Natural killer cell (primary cell): ENCODE measurements at regions not wholly inside any gene's neighbourhood (a gene's known extent, or its start where the extent isn't known, plus 50 kb on each side); places are given as distances from the start of the nearest gene placed in this dataset.

Source experiments
- ATAC-seq, 3 donors: fragments of 150-1000 bp in 2 of 3; fragments of 200-7000 bp in 1 of 3; cut with Tn5 transposase; 1 replicate in 1 of 3; 2 replicates in 2 of 3; pipeline ENCODE4 v1.10.0; 2021; ENCODE audit warnings: mild to moderate bottlenecking in 2 of 3, moderate library complexity in 2 of 3
- DNase-seq, 2 donors: peaks; one replicate each; pipeline versions ENCODE4 v3.0.0 to v3.0.0-alpha.2; 2013 to 2021; ENCODE audit warnings: mixed read lengths in 1 of 2
- H3K27ac ChIP-seq: one replicate; pipeline ENCODE4 v1.5.1; 2013; ENCODE audit warnings: mild to moderate bottlenecking, low read length
- H3K27me3 ChIP-seq: one replicate; pipeline ENCODE4 v1.6.1; 2013; ENCODE audit warnings: low read length; ENCODE audit not compliant: control insufficient read depth, insufficient read depth
- H3K36me3 ChIP-seq: one replicate; pipeline ENCODE4 v1.6.1; 2013; ENCODE audit warnings: low read length; ENCODE audit not compliant: control insufficient read depth, insufficient read depth
- H3K4me1 ChIP-seq: one replicate; pipeline ENCODE4 v1.6.1; 2013; ENCODE audit warnings: low read length; ENCODE audit not compliant: control insufficient read depth, insufficient read depth
- H3K4me3 ChIP-seq: one replicate; pipeline ENCODE4 v1.5.1; 2013; ENCODE audit warnings: low read length
- H3K9me3 ChIP-seq: one replicate; pipeline ENCODE4 v1.6.1; 2013; ENCODE audit warnings: low read length; ENCODE audit not compliant: control insufficient read depth, insufficient read depth
- H3K27ac Mint-ChIP-seq, 2 donors: one replicate each; pipeline ENCODE4 v1.8.0; 2022; ENCODE audit warnings: mild to moderate bottlenecking in 2 of 2, mixed read lengths in 2 of 2, moderate library complexity in 1 of 2
- H3K27me3 Mint-ChIP-seq, 2 donors: one replicate each; pipeline ENCODE4 v1.8.0; 2022; ENCODE audit warnings: low read depth in 2 of 2, mixed read lengths in 2 of 2
- H3K36me3 Mint-ChIP-seq: one replicate; pipeline ENCODE4 v1.8.0; 2022; ENCODE audit warnings: mixed read lengths
- H3K4me1 Mint-ChIP-seq, 2 donors: one replicate each; pipeline ENCODE4 v1.8.0; 2022; ENCODE audit warnings: mixed read lengths in 2 of 2
- H3K4me3 Mint-ChIP-seq: one replicate; pipeline ENCODE4 v1.8.0; 2022; ENCODE audit warnings: mild to moderate bottlenecking, moderate library complexity, mixed read lengths
- H3K9me3 Mint-ChIP-seq, 2 donors: one replicate each; pipeline ENCODE4 v1.8.0; 2022; ENCODE audit warnings: mixed read lengths in 2 of 2
- WGBS: methylation state at CpG from one replicate; pipeline ENCODE4 v1.1.7; 2013; ENCODE audit warnings: missing lambda C conversion rate; ENCODE audit not compliant: insufficient coverage; 5-methylcytosine and 5-hydroxymethylcytosine counted together
- intact Hi-C: fragments of 100-400 bp; cut with micrococcal nuclease; formaldehyde crosslinking; loops from one replicate; pipeline ENCODE4 v1.14.2; 2022
- TF ChIP-seq, protein P1 (sequence below): fragments of 200-600 bp; IDR thresholded peaks from one replicate; pipeline ENCODE4 v1.8.0; 2022; ENCODE audit warnings: antibody characterized with exemption

DNA sequence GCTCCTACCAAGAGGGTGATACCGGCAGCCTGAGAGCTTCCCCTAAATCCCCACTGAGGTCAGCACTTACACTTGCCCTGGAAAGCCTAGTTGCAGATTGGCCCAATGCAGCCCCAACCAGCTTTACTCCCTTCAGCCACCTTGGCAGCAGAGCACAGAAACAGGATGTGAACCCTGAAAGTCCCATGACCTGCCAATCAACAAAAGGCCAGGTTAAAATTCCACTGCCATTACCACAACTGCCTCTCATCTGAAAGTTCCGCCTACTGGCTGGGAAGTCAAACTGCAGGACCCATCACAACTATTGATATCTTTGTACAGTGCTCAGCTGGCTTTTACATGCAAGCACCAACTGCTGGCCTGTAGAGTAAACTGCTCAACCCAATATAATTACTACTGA is 156.2 kb downstream of the ZMAT3 start:
- H3K4me1 Mint-ChIP-seq: no peaks in the 10 kb centered on the region
- no peak overlapping the region for H3K4me3 Mint-ChIP-seq
- TF ChIP-seq, protein P1, sequence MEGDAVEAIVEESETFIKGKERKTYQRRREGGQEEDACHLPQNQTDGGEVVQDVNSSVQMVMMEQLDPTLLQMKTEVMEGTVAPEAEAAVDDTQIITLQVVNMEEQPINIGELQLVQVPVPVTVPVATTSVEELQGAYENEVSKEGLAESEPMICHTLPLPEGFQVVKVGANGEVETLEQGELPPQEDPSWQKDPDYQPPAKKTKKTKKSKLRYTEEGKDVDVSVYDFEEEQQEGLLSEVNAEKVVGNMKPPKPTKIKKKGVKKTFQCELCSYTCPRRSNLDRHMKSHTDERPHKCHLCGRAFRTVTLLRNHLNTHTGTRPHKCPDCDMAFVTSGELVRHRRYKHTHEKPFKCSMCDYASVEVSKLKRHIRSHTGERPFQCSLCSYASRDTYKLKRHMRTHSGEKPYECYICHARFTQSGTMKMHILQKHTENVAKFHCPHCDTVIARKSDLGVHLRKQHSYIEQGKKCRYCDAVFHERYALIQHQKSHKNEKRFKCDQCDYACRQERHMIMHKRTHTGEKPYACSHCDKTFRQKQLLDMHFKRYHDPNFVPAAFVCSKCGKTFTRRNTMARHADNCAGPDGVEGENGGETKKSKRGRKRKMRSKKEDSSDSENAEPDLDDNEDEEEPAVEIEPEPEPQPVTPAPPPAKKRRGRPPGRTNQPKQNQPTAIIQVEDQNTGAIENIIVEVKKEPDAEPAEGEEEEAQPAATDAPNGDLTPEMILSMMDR: no peak
- H3K27me3 Mint-ChIP-seq: no peaks in the 10 kb centered on the region
- H3K4me1 ChIP-seq: no peaks in the 10 kb centered on the region
- DNase-seq: no peak
- ATAC-seq: no peak
- intact Hi-C loops: no loop called here
- H3K9me3 ChIP-seq: peaks cover 18% of the 10 kb centered on the region
- no peak overlapping the region for H3K4me3 ChIP-seq
- no peak overlapping the region for H3K27ac Mint-ChIP-seq
- H3K9me3 Mint-ChIP-seq: peaks cover 24 to 33% of the 10 kb centered on the region in 2 donors
- peaks cover 25% of the 10 kb centered on the region for H3K36me3 Mint-ChIP-seq
- WGBS: 91% methylated on average over 2 of the region's 2 CpGs
- no peaks in the 10 kb centered on the region for H3K27me3 ChIP-seq
- H3K36me3 ChIP-seq: no peaks in the 10 kb centered on the region
- H3K27ac ChIP-seq: no peak overlapping the region

DNA sequence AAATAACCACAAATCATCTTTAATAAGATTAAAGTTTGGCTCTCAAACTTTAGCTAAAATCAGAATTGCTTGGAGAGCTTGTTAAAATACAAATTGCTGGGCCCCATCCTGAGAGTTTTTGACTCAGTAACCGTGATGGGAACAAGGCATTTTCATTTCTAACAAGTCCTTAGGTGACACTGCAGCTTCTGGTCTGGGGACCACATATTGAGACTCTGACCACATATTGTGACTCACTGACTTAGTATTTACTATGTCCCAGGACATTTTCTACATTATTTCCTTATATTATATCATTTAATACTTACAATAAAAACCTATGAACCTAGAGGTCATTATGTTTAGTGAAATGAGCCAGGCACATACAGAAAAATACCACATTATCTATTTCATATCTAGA is 164.5 kb downstream of the ZMAT3 start:
- no peak overlapping the region for H3K27ac Mint-ChIP-seq
- H3K9me3 Mint-ChIP-seq: peaks cover 11 to 19% of the 10 kb centered on the region in 2 donors
- no peak overlapping the region for H3K27ac ChIP-seq
- DNase-seq (no peak), ATAC-seq (no peak)
- WGBS: 64% methylated on average over 1 of the region's 1 CpG
- H3K36me3 ChIP-seq: no peaks in the 10 kb centered on the region
- TF ChIP-seq, protein P1: no peak
- H3K27me3 Mint-ChIP-seq: no peaks in the 10 kb centered on the region
- H3K27me3 ChIP-seq: no peaks in the 10 kb centered on the region
- intact Hi-C loops: no loop called here
- H3K36me3 Mint-ChIP-seq: no peaks in the 10 kb centered on the region
- H3K4me1 ChIP-seq: no peaks in the 10 kb centered on the region
- no peak overlapping the region for H3K4me3 Mint-ChIP-seq
- no peaks in the 10 kb centered on the region for H3K4me1 Mint-ChIP-seq
- no peaks in the 10 kb centered on the region for H3K9me3 ChIP-seq
- no peak overlapping the region for H3K4me3 ChIP-seq

DNA sequence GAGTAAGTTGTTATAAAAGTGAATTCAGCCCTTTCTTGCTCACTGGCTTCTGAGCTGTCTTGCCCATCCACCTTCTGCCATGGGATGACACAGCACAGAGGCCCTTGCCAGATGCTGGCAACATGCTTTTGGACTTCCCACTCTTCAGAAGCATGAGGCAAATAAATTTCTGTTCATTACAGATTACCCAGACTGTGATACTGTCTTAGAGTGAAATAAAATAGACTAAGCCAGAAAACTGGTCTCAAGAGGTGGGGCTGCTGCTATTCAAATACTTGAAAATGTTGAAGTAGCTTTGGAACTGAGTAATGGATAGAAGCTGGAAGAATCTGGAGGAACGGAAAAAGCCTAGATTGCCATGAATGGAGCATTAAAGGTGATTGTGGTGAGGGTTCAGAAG is 170.4 kb downstream of the ZMAT3 start:
- Histone ChIP-seq H3K4me1 (no peaks in the 10 kb centered on the region), H3K4me3 (no peak overlapping the region), H3K9me3 (no peaks in the 10 kb centered on the region), H3K27ac (no peak overlapping the region), H3K27me3 (no peaks in the 10 kb centered on the region), H3K36me3 (no peaks in the 10 kb centered on the region)
- DNase-seq (no peak), ATAC-seq (no peak)
- Mint-ChIP-seq H3K9me3 (peaks cover 4 to 12% of the 10 kb centered on the region in 2 donors), H3K4me3 (no peak overlapping the region), H3K36me3 (peaks cover 5% of the 10 kb centered on the region), H3K4me1 (no peaks in the 10 kb centered on the region), H3K27ac (no peak overlapping the region), H3K27me3 (no peaks in the 10 kb centered on the region)
- WGBS: 85% methylated on average over 1 of the region's 1 CpG
- TF ChIP-seq, protein P1: no peak
- intact Hi-C loops: no loop called here

DNA sequence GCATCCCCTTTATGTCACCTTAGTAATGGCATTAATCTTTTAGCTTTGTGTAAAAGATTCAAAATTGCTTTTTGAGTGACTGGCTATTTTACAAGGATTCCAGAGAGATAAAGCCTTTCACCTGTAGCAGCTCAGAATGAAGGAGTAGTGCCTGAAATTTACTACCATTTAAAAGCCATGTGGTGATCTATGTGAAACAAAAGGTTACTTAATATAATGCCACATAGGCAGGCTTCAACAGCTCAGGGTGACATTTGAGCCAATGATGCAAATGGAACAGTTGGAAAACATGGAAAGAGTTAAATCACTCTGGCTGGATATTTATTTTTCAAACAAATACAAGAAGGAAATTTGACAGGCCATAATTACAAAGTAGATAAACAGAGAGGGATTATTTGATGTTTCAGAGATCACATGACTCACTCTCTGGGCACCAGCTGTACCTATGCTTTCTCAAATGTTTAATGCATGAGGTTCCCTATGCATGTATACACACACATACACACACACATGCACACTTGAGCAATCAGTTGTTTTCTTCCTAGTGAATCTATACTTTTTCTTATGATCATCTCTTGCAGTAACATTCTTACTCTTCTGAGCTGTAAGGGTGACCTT is 171.5 kb downstream of the ZMAT3 start:
- Mint-ChIP-seq H3K4me1 (no peaks in the 10 kb centered on the region), H3K27me3 (no peaks in the 10 kb centered on the region), H3K36me3 (peaks cover 5% of the 10 kb centered on the region), H3K4me3 (no peak overlapping the region), H3K27ac (no peak overlapping the region), H3K9me3 (peaks cover 2 to 6% of the 10 kb centered on the region in 2 donors)
- DNase-seq (no peak), ATAC-seq (no peak)
- Histone ChIP-seq H3K27ac (no peak overlapping the region), H3K9me3 (no peaks in the 10 kb centered on the region), H3K27me3 (no peaks in the 10 kb centered on the region), H3K4me3 (no peak overlapping the region), H3K4me1 (no peaks in the 10 kb centered on the region), H3K36me3 (no peaks in the 10 kb centered on the region)
- intact Hi-C loops: no loop called here
- TF ChIP-seq, protein P1: no peak
